IMR-90 (cell line): ENCODE measurements at regions not wholly inside any gene's neighbourhood (a gene's known extent, or its start where the extent isn't known, plus 50 kb on each side); places are given as distances from the start of the nearest gene placed in this dataset.

Experiments
- ATAC-seq: fragments of 200-7000 bp; cut with Tn5 transposase; 2 replicates; pipeline ENCODE4 v1.9.1; 2020; ENCODE audit warnings: low read depth, mild to moderate bottlenecking, moderate library complexity
- BruUV-seq: library from RNA; stranded (reverse); fragments of 400-500 nt; replicated peaks from 2 replicates; lab custom pipeline; 2021; lab: Mats Ljungman, UMichigan
- CTCF ChIA-PET: fragments of 300-600 bp; formaldehyde crosslinking; extraction: SDS; loops from one replicate; lab custom pipeline; 2021; ENCODE audit warnings: antibody characterized with exemption; lab: Yijun Ruan, JAX
- POLR2A ChIA-PET: fragments of 300-600 bp; sonication (Branson Sonifier 250); formaldehyde crosslinking; loops from one replicate; lab custom pipeline; 2022; ENCODE audit warnings: antibody characterized with exemption; ENCODE audit not compliant: unreplicated experiment; lab: Charles Lee
- DNase-seq: peaks from one replicate; pipeline ENCODE4 v3.0.0; 2013
- H2AFZ ChIP-seq: replicated peaks from 2 replicates; pipeline ENCODE3; 2013; ENCODE audit warnings: low read length, mild to moderate bottlenecking; ENCODE audit not compliant: poor library complexity
- H2AK5ac ChIP-seq: 2 replicates; pipeline ENCODE4 v1.6.1; 2013; ENCODE audit warnings: low read depth, low read length, inconsistent platforms
- H2AK9ac ChIP-seq: replicated peaks from 2 replicates; pipeline ENCODE3; 2013; ENCODE audit warnings: mild to moderate bottlenecking, low read depth, low read length, moderate library complexity; ENCODE audit not compliant: poor library complexity
- H2BK120ac ChIP-seq: 2 replicates; pipeline ENCODE4 v1.6.1; 2013; ENCODE audit warnings: low read depth, low read length, inconsistent platforms
- H2BK15ac ChIP-seq: 3 replicates; pipeline ENCODE4 v1.6.1; 2013; ENCODE audit warnings: low read depth, low read length, inconsistent platforms
- H2BK20ac ChIP-seq: 2 replicates; pipeline ENCODE4 v1.6.1; 2013; ENCODE audit warnings: low read depth, mild to moderate bottlenecking, inconsistent platforms, low read length, moderate library complexity
- H2BK5ac ChIP-seq: 2 replicates; pipeline ENCODE4 v1.6.1; 2013; ENCODE audit warnings: mild to moderate bottlenecking, low read depth, low read length, inconsistent platforms; ENCODE audit not compliant: poor library complexity, severe bottlenecking
- H3K14ac ChIP-seq: replicated peaks from 2 replicates; pipeline ENCODE4 v1.6.1; 2013; ENCODE audit warnings: low read depth, low read length, inconsistent platforms
- H3K18ac ChIP-seq: 2 replicates; pipeline ENCODE4 v1.6.1; 2013; ENCODE audit warnings: low read depth, low read length, control low read depth
- H3K23ac ChIP-seq: 2 replicates; pipeline ENCODE4 v1.6.1; 2013; ENCODE audit warnings: low read depth, low read length, inconsistent platforms
- H3K27ac ChIP-seq: 2 replicates; pipeline ENCODE4 v1.5.1; 2013; ENCODE audit warnings: mild to moderate bottlenecking, control low read depth, low read length; ENCODE audit not compliant: insufficient read depth
- H3K27me3 ChIP-seq: 2 replicates; pipeline ENCODE4 v1.6.1; 2013; ENCODE audit warnings: low read length; ENCODE audit not compliant: control insufficient read depth, insufficient read depth
- H3K36me3 ChIP-seq: 2 replicates; pipeline ENCODE4 v1.6.1; 2013; ENCODE audit warnings: low read length, mixed read lengths; ENCODE audit not compliant: control insufficient read depth, insufficient read depth
- H3K4ac ChIP-seq: 2 replicates; pipeline ENCODE4 v1.6.1; 2013; ENCODE audit warnings: low read depth, low read length, inconsistent platforms
- H3K4me1 ChIP-seq: 2 replicates; pipeline ENCODE4 v1.6.1; 2013; ENCODE audit warnings: low read length, mixed read lengths; ENCODE audit not compliant: control insufficient read depth, insufficient read depth
- H3K4me2 ChIP-seq: 2 replicates; pipeline ENCODE4 v1.6.1; 2013; ENCODE audit warnings: low read depth, mild to moderate bottlenecking, control low read depth, low read length, moderate library complexity
- H3K4me3 ChIP-seq: 2 replicates; pipeline ENCODE4 v1.5.1; 2013; ENCODE audit warnings: low read depth, mild to moderate bottlenecking, control low read depth, low read length, moderate library complexity; ENCODE audit not compliant: insufficient read depth
- H3K56ac ChIP-seq: 2 replicates; pipeline ENCODE4 v1.6.1; 2013; ENCODE audit warnings: low read length, inconsistent platforms; ENCODE audit not compliant: insufficient read depth; ENCODE audit errors: extremely low read depth
- H3K79me1 ChIP-seq, 2 experiments: 2 replicates each; pipeline ENCODE4 v1.6.1; 2013; ENCODE audit warnings: low read length in 2 of 2, inconsistent platforms in 1 of 2, low read depth in 1 of 2
- H3K9ac ChIP-seq: 2 replicates; pipeline ENCODE4 v1.6.1; 2013; ENCODE audit warnings: low read depth, low read length, control low read depth
- H3K9me1 ChIP-seq: 2 replicates; pipeline ENCODE4 v1.6.1; 2013; ENCODE audit warnings: low read length, inconsistent platforms; ENCODE audit not compliant: insufficient read depth
- H3K9me3 ChIP-seq: 2 replicates; pipeline ENCODE4 v1.6.1; 2013; ENCODE audit warnings: low read length; ENCODE audit not compliant: control insufficient read depth, insufficient read depth
- H4K20me1 ChIP-seq: 2 replicates; pipeline ENCODE4 v1.6.1; 2013; ENCODE audit warnings: low read length, inconsistent platforms; ENCODE audit not compliant: insufficient read depth
- H4K5ac ChIP-seq: 2 replicates; pipeline ENCODE4 v1.6.1; 2013; ENCODE audit warnings: mild to moderate bottlenecking, low read depth, low read length, control low read depth
- H4K8ac ChIP-seq, 2 experiments: 2 replicates each; pipeline ENCODE4 v1.6.1; 2013; ENCODE audit warnings: low read depth in 2 of 2, low read length in 2 of 2, control low read depth in 1 of 2, inconsistent platforms in 1 of 2
- H4K91ac ChIP-seq: 2 replicates; pipeline ENCODE4 v1.6.1; 2013; ENCODE audit warnings: low read depth, low read length, inconsistent platforms; ENCODE audit not compliant: insufficient read depth
- BHLHE40 ChIP-seq: fragments of 150-350 bp; IDR thresholded peaks from 2 replicates; pipeline ENCODE4 v1.6.1; 2016; ENCODE audit warnings: mild to moderate bottlenecking, low read depth, low read length
- CEBPB ChIP-seq: IDR thresholded peaks from 2 replicates; pipeline ENCODE4 v1.6.1; 2012; ENCODE audit warnings: low read depth, low read length, improper control_type of control experiment
- CHD1 ChIP-seq: IDR thresholded peaks from 2 replicates; pipeline ENCODE4 v1.6.1; 2012; ENCODE audit warnings: low read depth, low read length, improper control_type of control experiment
- CTCF ChIP-seq: conservative IDR thresholded peaks from 2 replicates; pipeline ENCODE4 v1.5.1; 2012; ENCODE audit warnings: mild to moderate bottlenecking, low read depth, low read length, improper control_type of control experiment
- ELK1 ChIP-seq: fragments of 150-350 bp; IDR thresholded peaks from 2 replicates; pipeline ENCODE4 v1.6.1; 2016; ENCODE audit warnings: low read depth, mild to moderate bottlenecking, low read length, moderate library complexity, borderline replicate concordance
- FOS ChIP-seq: fragments of 150-350 bp; IDR thresholded peaks from 2 replicates; pipeline ENCODE4 v1.6.1; 2016; ENCODE audit warnings: low read depth, low read length
- MAFK ChIP-seq: IDR thresholded peaks from 2 replicates; pipeline ENCODE4 v1.6.1; 2012; ENCODE audit warnings: low read depth, low read length, improper control_type of control experiment
- MAZ ChIP-seq: IDR thresholded peaks from 2 replicates; pipeline ENCODE4 v1.6.1; 2012; ENCODE audit warnings: low read depth, mild to moderate bottlenecking, low read length, improper control_type of control experiment, moderate library complexity, borderline replicate concordance
- MXI1 ChIP-seq: IDR thresholded peaks from 2 replicates; pipeline ENCODE4 v1.6.1; 2012; ENCODE audit warnings: low read depth, mild to moderate bottlenecking, low read length, moderate library complexity, borderline replicate concordance
- NFE2L2 ChIP-seq: fragments of 150-350 bp; IDR thresholded peaks from 2 replicates; pipeline ENCODE4 v1.6.1; 2016; ENCODE audit warnings: low read depth, mild to moderate bottlenecking, low read length
- POLR2A ChIP-seq: IDR thresholded peaks from 2 replicates; pipeline ENCODE4 v1.6.1; 2012; ENCODE audit warnings: mild to moderate bottlenecking, low read depth, low read length
- RAD21 ChIP-seq: IDR thresholded peaks from 2 replicates; pipeline ENCODE4 v1.6.1; 2012; ENCODE audit warnings: low read length, improper control_type of control experiment
- RCOR1 ChIP-seq: IDR thresholded peaks from 2 replicates; pipeline ENCODE4 v1.6.1; 2012; ENCODE audit warnings: mild to moderate bottlenecking, low read length, improper control_type of control experiment; ENCODE audit not compliant: insufficient replicate concordance
- RFX5 ChIP-seq: IDR thresholded peaks from 2 replicates; pipeline ENCODE4 v1.8.0; 2012; ENCODE audit warnings: low read depth, mild to moderate bottlenecking, low read length, moderate library complexity
- SMC3 ChIP-seq: fragments of 150-350 bp; IDR thresholded peaks from 2 replicates; pipeline ENCODE4 v1.6.1; 2016; ENCODE audit warnings: low read depth, mild to moderate bottlenecking, antibody characterized with exemption, low read length, moderate library complexity
- USF2 ChIP-seq: fragments of 150-350 bp; IDR thresholded peaks from 2 replicates; pipeline ENCODE4 v1.6.1; 2017; ENCODE audit warnings: mild to moderate bottlenecking, antibody characterized with exemption, low read length, low read depth
- WGBS, 2 experiments: methylation state at CpG; one replicate each; pipeline versions ENCODE4 v1.1.5 to v1.1.7; 2013; ENCODE audit warnings: missing lambda C conversion rate in 2 of 2; ENCODE audit not compliant: insufficient read length in 1 of 2; ENCODE audit errors: extremely low coverage in 2 of 2; 5-methylcytosine and 5-hydroxymethylcytosine counted together
- dilution Hi-C: fragments of 300-500 bp; cut with HindIII; formaldehyde crosslinking; loops from one replicate; pipeline ENCODE4 v1.14.3; 2018; ENCODE audit warnings: low sequenced_read_pairs; ENCODE audit not compliant: unreplicated experiment
- in situ Hi-C: fragments of 300-500 bp; cut with MboI; formaldehyde crosslinking; loops from 3 replicates; pipeline ENCODE4 v1.14.3; 2019; ENCODE audit warnings: low sequenced_read_pairs, inconsistent platforms, mixed read lengths
- intact Hi-C: fragments of 100-400 bp; cut with micrococcal nuclease; formaldehyde crosslinking; loops from 2 replicates; pipeline ENCODE4 v1.10.0; 2022

- no peak overlapping the region for H3K9ac ChIP-seq
- H2AFZ ChIP-seq, result peak overlapping the region; percentile 25
- H2AK9ac ChIP-seq, result peak overlapping the region; percentile 42
- ChIA-PET CTCF (interaction anchor here (1.3 kb wide), 1 partner anchor 38 kb away, joined by 4 read pairs; no protein-coding TSS in a partner anchor), POLR2A (no interaction called here)
- intact Hi-C loops, result no loop called here
- peak overlapping the region; percentile 14; the same call in 1 of the 2 replicates for H2AK5ac ChIP-seq
- H3K27ac ChIP-seq, result no peak overlapping the region
- no peaks in the 10 kb centered on the region; the same call in 1 of the 2 replicates for H3K9me1 ChIP-seq
- no peak overlapping the region; the same call in 1 of the 2 replicates for H4K5ac ChIP-seq
- in situ Hi-C loops, result no loop called here
- H3K36me3 ChIP-seq, result no peaks in the 10 kb centered on the region
- no peak overlapping the region for H2BK15ac ChIP-seq
- H4K91ac ChIP-seq, result no peak overlapping the region
- ATAC-seq (peak; percentile 25; the same call in 1 of the 2 replicates), DNase-seq (no peak)
- BruUV-seq, result no TSS peak
- no peaks in the 10 kb centered on the region for H3K9me3 ChIP-seq
- no peak overlapping the region for H3K56ac ChIP-seq
- H2BK20ac ChIP-seq, result 0 out of 2 replicates have a peak overlapping the region, but pooled peaks have one; percentile 42
- H3K4me1 ChIP-seq, result peaks cover 15% of the 10 kb centered on the region
- peak overlapping the region in 1 of 2 experiments; percentile 4; a peak in 1 of 4 replicates for H4K8ac ChIP-seq
- no peak overlapping the region for H3K4me3 ChIP-seq
- peak overlapping the region; percentile 29; the same call in 1 of the 2 replicates for H3K4ac ChIP-seq
- TF ChIP-seq CHD1 (no peak), USF2 (no peak), RAD21 (no peak), NFE2L2 (no peak), SMC3 (no peak), MAZ (no peak), MXI1 (no peak), ELK1 (no peak), POLR2A (no peak), BHLHE40 (no peak), RCOR1 (no peak), FOS (no peak), RFX5 (no peak), CTCF (no peak), MAFK (no peak), CEBPB (no peak)
- WGBS, 2 experiments, result no CpG with 5 or more reads among the region's 1 CpG
- H3K79me1 ChIP-seq, result no peaks in the 10 kb centered on the region
- H2BK5ac ChIP-seq, result no peak overlapping the region
- peak overlapping the region; percentile 46; the same call in 1 of the 2 replicates for H3K14ac ChIP-seq
- dilution Hi-C loops, result no loop called here
- H4K20me1 ChIP-seq, result no peaks in the 10 kb centered on the region
- H2BK120ac ChIP-seq, result no peak overlapping the region
- no peak overlapping the region for H3K18ac ChIP-seq
- H3K27me3 ChIP-seq, result peaks cover 6% of the 10 kb centered on the region
- H3K4me2 ChIP-seq, result no peak overlapping the region
- H3K23ac ChIP-seq, result 0 out of 2 replicates have a peak overlapping the region, but pooled peaks have one; percentile 31
Observed at GRCh38 chr10:69748621-69749020, 53.1 kb upstream of the COL13A1 start.
